ENCODE measurements at regions not wholly inside any gene's neighbourhood (a gene's known extent, or its start where the extent isn't known, plus 50 kb on each side); places are given as distances from the start of the nearest gene placed in this dataset.

- in situ Hi-C loops (cut with HindIII; ENCODE audit: low pct_unique_long_range_greater_than_20kb, low sequenced_read_pairs): no loop called here
- no peak for TF ChIP-seq JUND (IDR thresholded peaks at IDR 0.05; ENCODE audit: low read depth)
- no peak for DNase-seq (ENCODE audit: low read depth in 1 of 2, low spot score in 1 of 2)
Measured at GRCh38 chr12:78395961-78396360, 468.6 kb upstream of the SYT1 start.

- TF ChIP-seq JUND (IDR thresholded peaks at IDR 0.05; ENCODE audit: low read depth): no peak
- no peak for DNase-seq (ENCODE audit: low read depth in 1 of 2, low spot score in 1 of 2)
- in situ Hi-C loops (cut with HindIII; ENCODE audit: low pct_unique_long_range_greater_than_20kb, low sequenced_read_pairs): no loop called here
Measured at GRCh38 chr12:78396538-78396937, 468.0 kb upstream of the SYT1 start.

GRCh38 chr12:78398750-78399149 lies 465.8 kb upstream of the SYT1 start:
- no peak for DNase-seq (ENCODE audit: low read depth in 1 of 2, low spot score in 1 of 2)
- in situ Hi-C loops (cut with HindIII; ENCODE audit: low pct_unique_long_range_greater_than_20kb, low sequenced_read_pairs): no loop called here

GRCh38 chr12:78402366-78403134 lies 462.0 kb upstream of the SYT1 start:
- TF ChIP-seq JUND (IDR thresholded peaks at IDR 0.05; ENCODE audit: low read depth): no peak
- in situ Hi-C loops (cut with HindIII; ENCODE audit: low pct_unique_long_range_greater_than_20kb, low sequenced_read_pairs): no loop called here
- no peak for DNase-seq (ENCODE audit: low read depth in 1 of 2, low spot score in 1 of 2)

More at GRCh38 chr12:78398750-78399149, 465.8 kb upstream of the SYT1 start:
- no peak for TF ChIP-seq JUND (IDR thresholded peaks at IDR 0.05; ENCODE audit: low read depth)

- no peak for DNase-seq (ENCODE audit: low read depth in 1 of 2, low spot score in 1 of 2)
- TF ChIP-seq JUND (IDR thresholded peaks at IDR 0.05; ENCODE audit: low read depth): no peak
Measured at GRCh38 chr12:78403136-78403535, 461.4 kb upstream of the SYT1 start.

GRCh38 chr12:78403681-78404080 lies 460.9 kb upstream of the SYT1 start:
- in situ Hi-C loops (cut with HindIII; ENCODE audit: low pct_unique_long_range_greater_than_20kb, low sequenced_read_pairs): no loop called here
- no peak for TF ChIP-seq JUND (IDR thresholded peaks at IDR 0.05; ENCODE audit: low read depth)
- no peak for DNase-seq (ENCODE audit: low read depth in 1 of 2, low spot score in 1 of 2)

More at GRCh38 chr12:78403136-78403535, 461.4 kb upstream of the SYT1 start:
- in situ Hi-C loops (cut with HindIII; ENCODE audit: low pct_unique_long_range_greater_than_20kb, low sequenced_read_pairs): no loop called here

GRCh38 chr12:78406213-78406612 lies 458.4 kb upstream of the SYT1 start:
- no peak for TF ChIP-seq JUND (IDR thresholded peaks at IDR 0.05; ENCODE audit: low read depth)
- no peak for DNase-seq (ENCODE audit: low read depth in 1 of 2, low spot score in 1 of 2)
- in situ Hi-C loops (cut with HindIII; ENCODE audit: low pct_unique_long_range_greater_than_20kb, low sequenced_read_pairs): no loop called here

GRCh38 chr12:78406828-78407227 lies 457.7 kb upstream of the SYT1 start:
- in situ Hi-C loops (cut with HindIII; ENCODE audit: low pct_unique_long_range_greater_than_20kb, low sequenced_read_pairs): no loop called here
- no peak for TF ChIP-seq JUND (IDR thresholded peaks at IDR 0.05; ENCODE audit: low read depth)
- no peak for DNase-seq (ENCODE audit: low read depth in 1 of 2, low spot score in 1 of 2)

- no peak for TF ChIP-seq JUND (IDR thresholded peaks at IDR 0.05; ENCODE audit: low read depth)
- DNase-seq (ENCODE audit: low read depth in 1 of 2, low spot score in 1 of 2): no peak
- in situ Hi-C loops (cut with HindIII; ENCODE audit: low pct_unique_long_range_greater_than_20kb, low sequenced_read_pairs): no loop called here
Measured at GRCh38 chr12:78407722-78408121, 456.9 kb upstream of the SYT1 start.

GRCh38 chr12:78414071-78414470 lies 450.5 kb upstream of the SYT1 start:
- in situ Hi-C loops (cut with HindIII; ENCODE audit: low pct_unique_long_range_greater_than_20kb, low sequenced_read_pairs): no loop called here
- no peak for TF ChIP-seq JUND (IDR thresholded peaks at IDR 0.05; ENCODE audit: low read depth)
- DNase-seq (ENCODE audit: low read depth in 1 of 2, low spot score in 1 of 2): no peak

- DNase-seq (ENCODE audit: low read depth in 1 of 2, low spot score in 1 of 2): no peak
- no peak for TF ChIP-seq JUND (IDR thresholded peaks at IDR 0.05; ENCODE audit: low read depth)
- in situ Hi-C loops (cut with HindIII; ENCODE audit: low pct_unique_long_range_greater_than_20kb, low sequenced_read_pairs): no loop called here
Measured at GRCh38 chr12:78418919-78419318, 445.7 kb upstream of the SYT1 start.

GRCh38 chr12:78419513-78419912 lies 445.1 kb upstream of the SYT1 start:
- DNase-seq (ENCODE audit: low read depth in 1 of 2, low spot score in 1 of 2): no peak
- in situ Hi-C loops (cut with HindIII; ENCODE audit: low pct_unique_long_range_greater_than_20kb, low sequenced_read_pairs): no loop called here
- no peak for TF ChIP-seq JUND (IDR thresholded peaks at IDR 0.05; ENCODE audit: low read depth)

GRCh38 chr12:78420991-78421390 lies 443.6 kb upstream of the SYT1 start:
- no peak for TF ChIP-seq JUND (IDR thresholded peaks at IDR 0.05; ENCODE audit: low read depth)
- in situ Hi-C loops (cut with HindIII; ENCODE audit: low pct_unique_long_range_greater_than_20kb, low sequenced_read_pairs): no loop called here
- DNase-seq (ENCODE audit: low read depth in 1 of 2, low spot score in 1 of 2): no peak

- DNase-seq (ENCODE audit: low read depth in 1 of 2, low spot score in 1 of 2): no peak
- TF ChIP-seq JUND (IDR thresholded peaks at IDR 0.05; ENCODE audit: low read depth): no peak
- in situ Hi-C loops (cut with HindIII; ENCODE audit: low pct_unique_long_range_greater_than_20kb, low sequenced_read_pairs): no loop called here
Measured at GRCh38 chr12:78430551-78430950, 434.0 kb upstream of the SYT1 start.
